LNCaP clone FGC (cell line): ENCODE measurements at regions not wholly inside any gene's neighbourhood (a gene's known extent, or its start where the extent isn't known, plus 50 kb on each side); places are given as distances from the start of the nearest gene placed in this dataset.

Source experiments
- DNase-seq: peaks from one replicate; pipeline ENCODE4 v3.0.0-alpha.2; 2011; ENCODE audit warnings: low read depth
- H3K4me3 ChIP-seq: 2 replicates; pipeline ENCODE4 v1.5.1; 2011; ENCODE audit warnings: mild to moderate bottlenecking, low read depth, low read length, control low read depth
- CTCF ChIP-seq: IDR thresholded peaks from 2 replicates; pipeline ENCODE4 v1.5.1; 2012; ENCODE audit warnings: mild to moderate bottlenecking; ENCODE audit not compliant: control insufficient read depth, insufficient read depth; ENCODE audit errors: extremely low read depth

GRCh38 chr7:152514771-152515105, 78.9 kb upstream of the KMT2C start:
- no peak for TF ChIP-seq CTCF
- H3K4me3 ChIP-seq = no peak overlapping the region
- DNase-seq = no peak

- DNase-seq = no peak
- no peak for TF ChIP-seq CTCF
- H3K4me3 ChIP-seq = no peak overlapping the region
Measured at GRCh38 chr7:152513861-152514770, 78.3 kb upstream of the KMT2C start.

- no peak overlapping the region for H3K4me3 ChIP-seq
- TF ChIP-seq CTCF = no peak
- DNase-seq = no peak
Measured at GRCh38 chr7:152512706-152513105, 76.9 kb upstream of the KMT2C start.

GRCh38 chr7:152511736-152512135, 75.9 kb upstream of the KMT2C start:
- no peak for TF ChIP-seq CTCF
- no peak overlapping the region for H3K4me3 ChIP-seq
- DNase-seq = no peak

- no peak for TF ChIP-seq CTCF
- DNase-seq = no peak
- no peak overlapping the region for H3K4me3 ChIP-seq
Measured at GRCh38 chr7:152508701-152509100, 72.9 kb upstream of the KMT2C start.

- no peak for TF ChIP-seq CTCF
Measured at GRCh38 chr7:152505606-152506005, 69.8 kb upstream of the KMT2C start.

GRCh38 chr7:152504816-152505215, 69.0 kb upstream of the KMT2C start:
- no peak overlapping the region for H3K4me3 ChIP-seq
- TF ChIP-seq CTCF = no peak
- DNase-seq = no peak

More at GRCh38 chr7:152505606-152506005, 69.8 kb upstream of the KMT2C start:
- H3K4me3 ChIP-seq = no peak overlapping the region
- DNase-seq = no peak
